AG10803 (cell line): ENCODE measurements at regions not wholly inside any gene's neighbourhood (a gene's known extent, or its start where the extent isn't known, plus 50 kb on each side); places are given as distances from the start of the nearest gene placed in this dataset.
"Not testable (repeated sequence)": the region's sequence is repeated elsewhere in the genome, so short reads cannot be mapped to it uniquely, and the experiment has no call there.

Experiments
- DNase-seq: peaks from one replicate; pipeline ENCODE4 v3.0.0; 2010; ENCODE audit warnings: low read depth
- H3K4me3 ChIP-seq: 2 replicates; pipeline ENCODE4 v1.5.1; 2011; ENCODE audit warnings: mild to moderate bottlenecking, low read length, control low read depth
- CTCF ChIP-seq: conservative IDR thresholded peaks from 2 replicates; pipeline ENCODE4 v1.5.1; 2011; ENCODE audit warnings: mild to moderate bottlenecking, low read length, control low read depth, inconsistent platforms

DNA sequence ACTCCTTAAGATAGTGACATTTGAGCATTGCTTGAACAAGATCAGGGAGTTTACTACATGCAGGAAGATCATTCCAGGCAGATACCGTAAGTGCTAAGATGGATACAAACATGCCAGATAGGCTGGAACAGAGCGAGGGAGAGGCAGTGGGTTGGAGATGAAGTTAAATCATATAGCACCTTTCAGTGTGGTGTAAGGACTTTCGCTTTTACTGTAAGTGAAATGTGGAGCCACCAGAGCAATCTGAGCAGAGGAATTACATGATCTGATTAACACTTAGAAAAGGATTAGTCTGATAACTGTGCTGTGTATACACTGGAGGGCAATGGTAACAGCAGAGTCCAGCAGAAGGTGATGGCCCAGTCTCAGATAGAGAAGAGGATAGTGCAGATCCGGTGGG, 163.0 kb upstream of the SSTR1 start:
- no peak overlapping the region for H3K4me3 ChIP-seq
- no peak for TF ChIP-seq CTCF
- DNase-seq, result no peak

GRCh38 chr14:38045461-38045860, 162.2 kb upstream of the SSTR1 start:
- no peak for TF ChIP-seq CTCF
- H3K4me3 ChIP-seq, result no peak overlapping the region
- no peak for DNase-seq

DNA sequence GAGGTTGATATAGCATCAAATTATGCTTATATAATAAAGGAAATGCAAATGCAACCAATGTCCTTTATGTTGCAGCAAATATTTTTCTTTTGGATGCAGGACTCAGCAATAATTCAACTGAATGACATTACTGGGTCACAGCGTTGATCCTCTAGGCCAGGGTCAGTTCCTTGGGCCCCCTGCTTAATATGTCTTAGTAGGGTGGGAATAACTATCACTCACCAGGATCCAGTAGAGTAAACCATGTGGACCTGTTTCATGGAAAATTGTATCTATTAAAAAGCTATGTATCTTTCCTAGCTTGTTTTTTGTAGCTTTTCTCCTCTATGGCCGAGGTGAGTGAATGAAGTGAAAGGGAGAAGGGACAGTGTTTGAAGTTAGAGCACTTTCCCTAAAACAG, 161.5 kb upstream of the SSTR1 start:
- no peak for DNase-seq
- no peak for TF ChIP-seq CTCF
- H3K4me3 ChIP-seq, result no peak overlapping the region

DNA sequence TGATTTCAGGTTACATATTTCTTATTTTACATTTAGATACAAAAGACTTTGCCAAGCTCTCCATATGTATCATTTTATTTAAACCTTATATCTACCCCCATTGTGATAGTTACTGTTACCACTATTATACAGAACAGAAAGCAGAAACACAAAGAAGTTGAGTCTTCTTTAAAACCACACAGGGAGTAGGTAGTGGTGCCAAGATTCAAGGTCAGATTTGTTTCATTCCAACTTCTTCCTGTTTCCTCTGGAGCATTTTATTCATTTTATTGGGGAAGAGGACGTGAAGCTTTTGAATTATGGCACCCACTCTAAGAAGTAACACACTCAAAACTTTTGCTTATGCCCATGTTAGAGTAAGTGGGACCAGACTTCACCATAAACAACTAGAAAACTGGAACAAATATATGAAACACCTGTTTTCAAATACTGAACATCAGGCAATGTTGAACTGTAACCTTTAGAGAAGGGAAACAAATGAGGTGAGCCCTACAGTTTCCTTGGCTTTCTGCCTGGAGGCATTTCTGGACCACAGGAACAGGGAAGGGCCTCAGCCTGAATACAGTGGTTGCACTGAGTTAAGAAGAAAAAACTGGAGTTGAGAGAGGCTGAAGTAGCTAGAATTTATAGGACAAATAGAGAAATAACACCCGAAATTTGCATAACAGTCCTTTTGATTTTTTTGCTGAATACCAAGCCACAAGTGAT, 160.4 kb upstream of the SSTR1 start:
- peak; percentile 3 for DNase-seq
- no peak overlapping the region for H3K4me3 ChIP-seq
- no peak for TF ChIP-seq CTCF

- no peak overlapping the region for H3K4me3 ChIP-seq
- TF ChIP-seq CTCF, result no peak
- no peak for DNase-seq
These were observed 154.0 kb upstream of the SSTR1 start for GRCh38 chr14:38053666-38054065.

DNA sequence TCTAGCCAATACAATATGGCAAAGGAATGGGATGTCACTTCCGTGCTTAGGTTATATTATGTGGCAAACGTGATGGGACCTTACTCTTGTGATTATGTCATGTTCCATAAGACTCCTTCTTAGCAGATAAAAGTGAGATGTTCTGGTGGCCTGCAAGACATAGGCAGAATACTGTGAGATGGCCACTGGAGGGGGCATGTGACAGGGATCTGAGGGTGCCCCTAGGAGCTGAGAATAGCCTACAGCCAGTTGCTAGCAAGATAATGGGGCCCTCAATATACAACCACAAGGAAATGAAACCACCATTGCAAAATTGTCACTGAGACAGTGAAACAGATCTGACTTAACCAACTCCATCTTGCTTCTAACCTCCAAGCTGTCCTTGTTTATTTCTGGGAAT, 151.4 kb upstream of the SSTR1 start:
- no peak overlapping the region for H3K4me3 ChIP-seq
- TF ChIP-seq CTCF, result no peak
- no peak for DNase-seq

DNA sequence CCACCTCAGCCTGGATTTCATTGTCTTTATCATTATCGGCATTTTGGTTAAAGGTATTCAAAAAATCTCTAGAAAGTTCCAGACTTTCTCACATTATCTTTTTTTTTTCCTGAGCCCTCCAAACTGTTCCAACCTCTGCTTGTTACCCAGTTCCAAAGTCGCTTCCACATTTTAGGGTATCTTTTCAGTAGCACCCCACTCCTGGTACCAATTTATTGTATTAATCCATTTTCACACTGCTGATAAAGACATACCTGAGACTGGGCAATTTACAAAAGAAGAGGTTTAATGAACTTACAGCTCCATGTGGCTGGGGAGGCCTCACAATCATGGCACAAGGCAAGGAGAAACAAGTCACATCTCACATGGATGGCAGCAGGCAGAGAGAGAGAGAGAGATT, 145.5 kb upstream of the SSTR1 start:
- not testable (repeated sequence) for DNase-seq, H3K4me3 ChIP-seq
